ENCODE measurements at regions not wholly inside any gene's neighbourhood (a gene's known extent, or its start where the extent isn't known, plus 50 kb on each side); places are given as distances from the start of the nearest gene placed in this dataset.

- H3K4me3 ChIP-seq (ENCODE audit: low read length): no peak overlapping the region
- TF ChIP-seq CTCF (conservative IDR thresholded peaks at IDR 0.05; ENCODE audit: low read length): no peak
- no peak for DNase-seq (ENCODE audit: low read depth)
These were observed 505.5 kb downstream of the GALR1 start for GRCh38 chr18:77755187-77755586.

- no peak for TF ChIP-seq CTCF (conservative IDR thresholded peaks at IDR 0.05; ENCODE audit: low read length)
- no peak overlapping the region for H3K4me3 ChIP-seq (ENCODE audit: low read length)
- no peak for DNase-seq (ENCODE audit: low read depth)
These were observed 511.7 kb downstream of the GALR1 start for GRCh38 chr18:77761332-77761731.

- DNase-seq (ENCODE audit: low read depth): no peak
- TF ChIP-seq CTCF (conservative IDR thresholded peaks at IDR 0.05; ENCODE audit: low read length): no peak
- H3K4me3 ChIP-seq (ENCODE audit: low read length): no peak overlapping the region
These were observed 512.4 kb downstream of the GALR1 start for GRCh38 chr18:77762014-77762413.

- DNase-seq (ENCODE audit: low read depth): no peak
- TF ChIP-seq CTCF (conservative IDR thresholded peaks at IDR 0.05; ENCODE audit: low read length): no peak
- H3K4me3 ChIP-seq (ENCODE audit: low read length): no peak overlapping the region
These were observed 513.0 kb downstream of the GALR1 start for GRCh38 chr18:77762642-77763041.

GRCh38 chr18:77763530-77764145 lies 514.0 kb downstream of the GALR1 start:
- no peak for TF ChIP-seq CTCF (conservative IDR thresholded peaks at IDR 0.05; ENCODE audit: low read length)
- H3K4me3 ChIP-seq (ENCODE audit: low read length): no peak overlapping the region

GRCh38 chr18:77765468-77765867 lies 515.8 kb downstream of the GALR1 start:
- DNase-seq (ENCODE audit: low read depth): no peak
- 0 out of 2 replicates have a peak, but pooled peaks have one; percentile 3 for TF ChIP-seq CTCF (conservative IDR thresholded peaks at IDR 0.05; ENCODE audit: low read length)

More at GRCh38 chr18:77763530-77764145, 514.0 kb downstream of the GALR1 start:
- DNase-seq (ENCODE audit: low read depth): no peak

GRCh38 chr18:77766421-77766820 lies 516.8 kb downstream of the GALR1 start:
- TF ChIP-seq CTCF (conservative IDR thresholded peaks at IDR 0.05; ENCODE audit: low read length): no peak
- H3K4me3 ChIP-seq (ENCODE audit: low read length): no peak overlapping the region
- no peak for DNase-seq (ENCODE audit: low read depth)

More at GRCh38 chr18:77765468-77765867, 515.8 kb downstream of the GALR1 start:
- no peak overlapping the region for H3K4me3 ChIP-seq (ENCODE audit: low read length)

Data from AG10803 (cell line).